Neural progenitor cell (in vitro differentiated cells): ENCODE measurements at regions not wholly inside any gene's neighbourhood (a gene's known extent, or its start where the extent isn't known, plus 50 kb on each side); places are given as distances from the start of the nearest gene placed in this dataset.

Source experiments
- DNase-seq: peaks from one replicate; pipeline ENCODE4 v3.0.0-alpha.2; 2016; ENCODE audit warnings: low spot score
- H2AFZ ChIP-seq: fragments of 200-600 bp; sonication (generic); replicated peaks from 2 replicates; pipeline ENCODE4 v1.6.1; 2016; ENCODE audit warnings: antibody characterized with exemption
- H3F3A ChIP-seq: fragments of 200-600 bp; sonication (generic); 2 replicates; pipeline ENCODE4 v1.6.1; 2016; ENCODE audit warnings: antibody characterized with exemption, low read depth
- H3K27ac ChIP-seq: fragments of 200-600 bp; sonication (generic); 2 replicates; pipeline ENCODE4 v1.5.1; 2016; ENCODE audit warnings: mild to moderate bottlenecking
- H3K27me3 ChIP-seq: fragments of 200-600 bp; sonication (generic); 2 replicates; pipeline ENCODE4 v1.6.1; 2016; ENCODE audit warnings: mild to moderate bottlenecking, moderate library complexity
- H3K36me3 ChIP-seq: fragments of 200-600 bp; sonication (generic); 2 replicates; pipeline ENCODE4 v1.5.1; 2016
- H3K4me1 ChIP-seq: fragments of 200-600 bp; sonication (generic); 2 replicates; pipeline ENCODE4 v1.6.1; 2016; ENCODE audit warnings: mixed run types
- H3K4me2 ChIP-seq: fragments of 200-600 bp; sonication (generic); 2 replicates; pipeline ENCODE4 v1.6.1; 2016
- H3K4me3 ChIP-seq: fragments of 200-600 bp; sonication (generic); 2 replicates; pipeline ENCODE4 v1.5.1; 2016
- H3K79me2 ChIP-seq: fragments of 200-600 bp; sonication (generic); 2 replicates; pipeline ENCODE4 v1.6.1; 2016; ENCODE audit warnings: low read depth
- H3K9ac ChIP-seq: fragments of 200-600 bp; sonication (generic); 2 replicates; pipeline ENCODE4 v1.6.1; 2016
- H3K9me3 ChIP-seq: fragments of 200-600 bp; sonication (generic); 2 replicates; pipeline ENCODE4 v1.5.1; 2016; ENCODE audit warnings: low read depth
- H4K20me1 ChIP-seq: fragments of 200-600 bp; sonication (generic); 2 replicates; pipeline ENCODE4 v1.6.1; 2016; ENCODE audit warnings: low read depth
- H3K27ac Mint-ChIP-seq: 3 replicates; pipeline ENCODE4 v1.8.0; 2021; ENCODE audit warnings: mixed read lengths
- H3K27me3 Mint-ChIP-seq: 2 replicates; pipeline ENCODE4 v1.8.0; 2022; ENCODE audit warnings: low read depth, mild to moderate bottlenecking, inconsistent platforms, moderate library complexity, mixed read lengths; ENCODE audit not compliant: insufficient read depth
- H3K36me3 Mint-ChIP-seq: 3 replicates; pipeline ENCODE4 v1.8.0; 2021; ENCODE audit warnings: mixed read lengths
- H3K4me1 Mint-ChIP-seq: 3 replicates; pipeline ENCODE4 v1.8.0; 2021; ENCODE audit warnings: mixed read lengths
- H3K4me3 Mint-ChIP-seq: 3 replicates; pipeline ENCODE4 v1.8.0; 2021; ENCODE audit warnings: mild to moderate bottlenecking, moderate library complexity, mixed read lengths
- H3K9me3 Mint-ChIP-seq: 3 replicates; pipeline ENCODE4 v1.8.0; 2020; ENCODE audit warnings: mixed read lengths
- EZH2 ChIP-seq: fragments of 200-600 bp; sonication (generic); IDR thresholded peaks from 2 replicates; pipeline ENCODE4 v1.6.1; 2017; ENCODE audit warnings: antibody characterized with exemption, mild to moderate bottlenecking, moderate library complexity
- EZH2phosphoT487 ChIP-seq: fragments of 200-600 bp; sonication (generic); IDR thresholded peaks from 2 replicates; pipeline ENCODE4 v1.6.1; 2017; ENCODE audit warnings: antibody characterized with exemption
- TF ChIP-seq, protein P1 (sequence below): fragments of 200-600 bp; sonication (generic); IDR thresholded peaks from 2 replicates; pipeline ENCODE4 v1.5.1; 2017; ENCODE audit warnings: antibody characterized with exemption, mild to moderate bottlenecking

DNA sequence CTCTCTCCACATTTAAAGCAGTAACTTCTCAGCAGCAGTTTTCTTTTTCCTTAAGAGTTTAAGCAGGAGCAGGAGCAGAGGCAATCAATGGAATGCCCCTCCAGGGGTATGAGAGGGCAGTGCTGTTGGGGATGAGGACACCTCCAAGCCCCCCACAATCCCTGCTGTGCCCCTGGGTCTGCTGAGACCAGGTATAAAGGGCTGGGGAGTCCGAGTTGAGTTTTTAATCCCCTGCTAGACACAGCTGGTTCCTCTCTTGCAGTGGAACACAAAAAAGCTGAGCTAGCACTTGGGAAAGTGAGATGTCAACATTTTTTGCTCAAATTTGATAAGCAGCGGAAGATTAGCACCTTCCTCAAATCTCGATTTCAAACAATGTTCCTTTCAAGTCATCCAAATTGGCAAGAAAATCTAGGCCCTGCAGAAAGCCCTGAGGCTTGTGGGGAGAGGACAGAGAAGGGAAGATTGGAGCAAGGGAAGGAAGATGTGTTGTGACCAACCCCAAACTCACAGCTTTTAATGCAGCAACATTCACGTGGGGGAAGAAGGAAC is 581.9 kb downstream of the SOX6 start:
- Histone ChIP-seq H3K79me2 (no peaks in the 10 kb centered on the region), H3K4me1 (peaks cover 23% of the 10 kb centered on the region), H3K4me3 (no peak overlapping the region), H3K9me3 (no peaks in the 10 kb centered on the region), H3K36me3 (no peaks in the 10 kb centered on the region), H3K4me2 (peak overlapping the region; percentile 24), H3K27ac (no peak overlapping the region), H3F3A (peaks cover 6% of the 10 kb centered on the region), H2AFZ (no peak overlapping the region), H3K9ac (no peak overlapping the region), H3K27me3 (no peaks in the 10 kb centered on the region), H4K20me1 (no peaks in the 10 kb centered on the region)
- H3K4me1 Mint-ChIP-seq, result peaks cover 42% of the 10 kb centered on the region
- DNase-seq, result peak; percentile 20
- H3K4me3 Mint-ChIP-seq, result no peak overlapping the region
- H3K9me3 Mint-ChIP-seq, result no peaks in the 10 kb centered on the region
- H3K36me3 Mint-ChIP-seq, result peaks cover 2% of the 10 kb centered on the region
- TF ChIP-seq, protein P1, sequence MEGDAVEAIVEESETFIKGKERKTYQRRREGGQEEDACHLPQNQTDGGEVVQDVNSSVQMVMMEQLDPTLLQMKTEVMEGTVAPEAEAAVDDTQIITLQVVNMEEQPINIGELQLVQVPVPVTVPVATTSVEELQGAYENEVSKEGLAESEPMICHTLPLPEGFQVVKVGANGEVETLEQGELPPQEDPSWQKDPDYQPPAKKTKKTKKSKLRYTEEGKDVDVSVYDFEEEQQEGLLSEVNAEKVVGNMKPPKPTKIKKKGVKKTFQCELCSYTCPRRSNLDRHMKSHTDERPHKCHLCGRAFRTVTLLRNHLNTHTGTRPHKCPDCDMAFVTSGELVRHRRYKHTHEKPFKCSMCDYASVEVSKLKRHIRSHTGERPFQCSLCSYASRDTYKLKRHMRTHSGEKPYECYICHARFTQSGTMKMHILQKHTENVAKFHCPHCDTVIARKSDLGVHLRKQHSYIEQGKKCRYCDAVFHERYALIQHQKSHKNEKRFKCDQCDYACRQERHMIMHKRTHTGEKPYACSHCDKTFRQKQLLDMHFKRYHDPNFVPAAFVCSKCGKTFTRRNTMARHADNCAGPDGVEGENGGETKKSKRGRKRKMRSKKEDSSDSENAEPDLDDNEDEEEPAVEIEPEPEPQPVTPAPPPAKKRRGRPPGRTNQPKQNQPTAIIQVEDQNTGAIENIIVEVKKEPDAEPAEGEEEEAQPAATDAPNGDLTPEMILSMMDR, result no peak
- TF ChIP-seq EZH2phosphoT487, result no peak
- TF ChIP-seq EZH2, result no peak
- H3K27me3 Mint-ChIP-seq, result peaks cover 30% of the 10 kb centered on the region
- no peak overlapping the region for H3K27ac Mint-ChIP-seq

DNA sequence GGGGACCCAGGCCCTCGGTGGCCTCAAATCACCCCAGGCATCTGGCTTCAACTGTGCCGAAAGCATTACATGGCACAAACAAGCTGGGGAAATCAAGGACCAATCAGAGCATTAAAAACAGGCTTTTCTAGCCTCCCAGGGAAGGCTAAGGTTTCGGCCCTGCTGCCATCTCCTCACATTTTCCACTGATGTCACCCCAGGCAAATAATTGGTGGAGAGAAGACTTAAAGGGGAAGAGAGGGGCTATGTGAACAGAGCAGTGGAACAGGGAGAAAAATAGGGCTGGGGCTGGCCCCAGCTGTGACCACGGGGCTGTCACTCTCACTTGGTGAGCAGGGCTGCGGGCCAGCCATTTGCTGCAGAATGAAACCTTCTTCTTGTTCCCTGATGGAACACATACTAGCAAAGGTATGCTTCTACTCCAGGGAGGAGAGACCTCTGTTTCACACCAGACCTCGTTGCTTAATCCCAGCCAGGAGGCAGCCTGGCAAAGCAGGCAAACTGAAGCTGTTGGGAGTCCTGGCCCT is 581.3 kb downstream of the SOX6 start:
- Histone ChIP-seq H3K4me1 (peaks cover 23% of the 10 kb centered on the region), H3K79me2 (no peaks in the 10 kb centered on the region), H3K4me3 (no peak overlapping the region), H3K27ac (no peak overlapping the region), H3K9ac (no peak overlapping the region), H3K4me2 (peak overlapping the region; percentile 24), H2AFZ (no peak overlapping the region), H3F3A (peaks cover 6% of the 10 kb centered on the region), H3K27me3 (no peaks in the 10 kb centered on the region), H3K36me3 (no peaks in the 10 kb centered on the region), H3K9me3 (no peaks in the 10 kb centered on the region), H4K20me1 (no peaks in the 10 kb centered on the region)
- Mint-ChIP-seq H3K9me3 (no peaks in the 10 kb centered on the region), H3K4me3 (no peak overlapping the region), H3K4me1 (peaks cover 47% of the 10 kb centered on the region), H3K27me3 (peaks cover 30% of the 10 kb centered on the region), H3K27ac (no peak overlapping the region), H3K36me3 (peaks cover 2% of the 10 kb centered on the region)
- TF ChIP-seq, protein P1, result no peak
- TF ChIP-seq EZH2phosphoT487, result no peak
- no peak for TF ChIP-seq EZH2
- no peak for DNase-seq

DNA sequence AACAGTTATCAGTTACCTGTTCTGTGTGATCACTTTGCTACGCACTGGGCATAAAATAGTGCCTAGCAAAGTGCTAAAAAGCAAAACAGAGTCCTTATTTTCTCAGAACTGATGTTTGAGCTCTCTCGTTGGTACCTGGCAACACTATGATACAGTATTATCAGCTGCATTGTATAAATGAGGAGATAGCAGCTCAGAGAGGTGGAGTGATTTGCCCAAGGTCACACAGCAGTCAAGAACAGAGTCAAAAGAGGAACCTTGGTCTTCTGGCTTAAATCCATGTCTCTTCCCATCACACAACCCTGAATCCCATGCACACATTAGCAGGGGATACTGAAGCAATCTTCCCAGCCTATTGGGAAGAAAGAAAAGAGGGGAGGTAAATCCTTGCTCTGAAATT is 580.5 kb downstream of the SOX6 start:
- no peaks in the 10 kb centered on the region for H3K9me3 Mint-ChIP-seq

More for the DNA sequence above, 580.5 kb downstream of the SOX6 start:
- Histone ChIP-seq H3K27ac (no peak overlapping the region), H3K4me2 (no peak overlapping the region), H3K4me3 (no peak overlapping the region), H3K4me1 (peaks cover 29% of the 10 kb centered on the region), H3K79me2 (no peaks in the 10 kb centered on the region), H2AFZ (no peak overlapping the region), H3K27me3 (no peaks in the 10 kb centered on the region), H3K36me3 (no peaks in the 10 kb centered on the region), H3F3A (peaks cover 6% of the 10 kb centered on the region), H3K9me3 (no peaks in the 10 kb centered on the region), H3K9ac (no peak overlapping the region), H4K20me1 (no peaks in the 10 kb centered on the region)
- DNase-seq, result no peak
- no peak overlapping the region for H3K4me3 Mint-ChIP-seq
- H3K27ac Mint-ChIP-seq, result peak overlapping the region; percentile 46
- peaks cover 50% of the 10 kb centered on the region for H3K4me1 Mint-ChIP-seq
- H3K36me3 Mint-ChIP-seq, result peaks cover 2% of the 10 kb centered on the region
- TF ChIP-seq EZH2 (no peak), EZH2phosphoT487 (no peak)
- TF ChIP-seq, protein P1, result no peak
- peaks cover 27% of the 10 kb centered on the region for H3K27me3 Mint-ChIP-seq
